Ishikawa (cell line): ENCODE measurements at regions not wholly inside any gene's neighbourhood (a gene's known extent, or its start where the extent isn't known, plus 50 kb on each side); places are given as distances from the start of the nearest gene placed in this dataset.

Source experiments
- CEBPB ChIP-seq: IDR thresholded peaks from 2 replicates; pipeline ENCODE4 v1.6.1; 2012
- CREB1 ChIP-seq: IDR thresholded peaks from 2 replicates; pipeline ENCODE4 v1.6.1; 2012; ENCODE audit warnings: low read depth
- EGR1 ChIP-seq: IDR thresholded peaks from 2 replicates; pipeline ENCODE4 v1.6.1; 2012
- EP300 ChIP-seq: IDR thresholded peaks from 2 replicates; pipeline ENCODE4 v1.6.1; 2012; ENCODE audit warnings: borderline replicate concordance
- FOXM1 ChIP-seq: IDR thresholded peaks from 2 replicates; pipeline ENCODE4 v1.6.1; 2012; ENCODE audit warnings: low read depth, borderline replicate concordance
- NFIC ChIP-seq: IDR thresholded peaks from 2 replicates; pipeline ENCODE4 v1.6.1; 2012
- RAD21 ChIP-seq: IDR thresholded peaks from 2 replicates; pipeline ENCODE4 v1.6.1; 2012; ENCODE audit warnings: low read depth
- TAF1 ChIP-seq: IDR thresholded peaks from 2 replicates; pipeline ENCODE4 v1.6.1; 2012; ENCODE audit warnings: low read depth, mild to moderate bottlenecking
- TCF12 ChIP-seq: IDR thresholded peaks from 2 replicates; pipeline ENCODE4 v1.6.1; 2012; ENCODE audit warnings: low read depth
- TEAD4 ChIP-seq: IDR thresholded peaks from 2 replicates; pipeline ENCODE4 v1.6.1; 2012
- YY1 ChIP-seq: IDR thresholded peaks from 2 replicates; pipeline ENCODE4 v1.6.1; 2012; ENCODE audit warnings: low read depth
- ZBTB7A ChIP-seq: IDR thresholded peaks from 2 replicates; pipeline ENCODE4 v1.6.1; 2012; ENCODE audit warnings: low read depth
- TF ChIP-seq, protein P1 (sequence below): IDR thresholded peaks from 2 replicates; pipeline ENCODE4 v1.6.1; 2012
- TF ChIP-seq, protein P2 (sequence below): IDR thresholded peaks from 2 replicates; pipeline ENCODE4 v1.6.1; 2012; ENCODE audit warnings: low read depth, mild to moderate bottlenecking
- TF ChIP-seq, protein P3 (sequence below): IDR thresholded peaks from 2 replicates; pipeline ENCODE4 v1.6.1; 2012

GRCh38 chr4:181234951-181235680, 1008.1 kb upstream of the TENM3 start:
- TF ChIP-seq CREB1 (no peak), TEAD4 (no peak), FOXM1 (no peak)
- TF ChIP-seq, protein P1, sequence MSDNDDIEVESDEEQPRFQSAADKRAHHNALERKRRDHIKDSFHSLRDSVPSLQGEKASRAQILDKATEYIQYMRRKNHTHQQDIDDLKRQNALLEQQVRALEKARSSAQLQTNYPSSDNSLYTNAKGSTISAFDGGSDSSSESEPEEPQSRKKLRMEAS: no peak

- TF ChIP-seq EP300 (no peak), NFIC (no peak), EGR1 (no peak), CREB1 (no peak)
- TF ChIP-seq, protein P2, sequence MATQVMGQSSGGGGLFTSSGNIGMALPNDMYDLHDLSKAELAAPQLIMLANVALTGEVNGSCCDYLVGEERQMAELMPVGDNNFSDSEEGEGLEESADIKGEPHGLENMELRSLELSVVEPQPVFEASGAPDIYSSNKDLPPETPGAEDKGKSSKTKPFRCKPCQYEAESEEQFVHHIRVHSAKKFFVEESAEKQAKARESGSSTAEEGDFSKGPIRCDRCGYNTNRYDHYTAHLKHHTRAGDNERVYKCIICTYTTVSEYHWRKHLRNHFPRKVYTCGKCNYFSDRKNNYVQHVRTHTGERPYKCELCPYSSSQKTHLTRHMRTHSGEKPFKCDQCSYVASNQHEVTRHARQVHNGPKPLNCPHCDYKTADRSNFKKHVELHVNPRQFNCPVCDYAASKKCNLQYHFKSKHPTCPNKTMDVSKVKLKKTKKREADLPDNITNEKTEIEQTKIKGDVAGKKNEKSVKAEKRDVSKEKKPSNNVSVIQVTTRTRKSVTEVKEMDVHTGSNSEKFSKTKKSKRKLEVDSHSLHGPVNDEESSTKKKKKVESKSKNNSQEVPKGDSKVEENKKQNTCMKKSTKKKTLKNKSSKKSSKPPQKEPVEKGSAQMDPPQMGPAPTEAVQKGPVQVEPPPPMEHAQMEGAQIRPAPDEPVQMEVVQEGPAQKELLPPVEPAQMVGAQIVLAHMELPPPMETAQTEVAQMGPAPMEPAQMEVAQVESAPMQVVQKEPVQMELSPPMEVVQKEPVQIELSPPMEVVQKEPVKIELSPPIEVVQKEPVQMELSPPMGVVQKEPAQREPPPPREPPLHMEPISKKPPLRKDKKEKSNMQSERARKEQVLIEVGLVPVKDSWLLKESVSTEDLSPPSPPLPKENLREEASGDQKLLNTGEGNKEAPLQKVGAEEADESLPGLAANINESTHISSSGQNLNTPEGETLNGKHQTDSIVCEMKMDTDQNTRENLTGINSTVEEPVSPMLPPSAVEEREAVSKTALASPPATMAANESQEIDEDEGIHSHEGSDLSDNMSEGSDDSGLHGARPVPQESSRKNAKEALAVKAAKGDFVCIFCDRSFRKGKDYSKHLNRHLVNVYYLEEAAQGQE: no peak
Measured at GRCh38 chr4:181245326-181245725, 997.9 kb upstream of the TENM3 start.

- TF ChIP-seq CEBPB: no peak
- TF ChIP-seq CREB1: no peak
- TF ChIP-seq ZBTB7A: no peak
- TF ChIP-seq FOXM1: no peak
- TF ChIP-seq, protein P2: no peak
Measured at GRCh38 chr4:181249031-181249430, 994.2 kb upstream of the TENM3 start.

DNA sequence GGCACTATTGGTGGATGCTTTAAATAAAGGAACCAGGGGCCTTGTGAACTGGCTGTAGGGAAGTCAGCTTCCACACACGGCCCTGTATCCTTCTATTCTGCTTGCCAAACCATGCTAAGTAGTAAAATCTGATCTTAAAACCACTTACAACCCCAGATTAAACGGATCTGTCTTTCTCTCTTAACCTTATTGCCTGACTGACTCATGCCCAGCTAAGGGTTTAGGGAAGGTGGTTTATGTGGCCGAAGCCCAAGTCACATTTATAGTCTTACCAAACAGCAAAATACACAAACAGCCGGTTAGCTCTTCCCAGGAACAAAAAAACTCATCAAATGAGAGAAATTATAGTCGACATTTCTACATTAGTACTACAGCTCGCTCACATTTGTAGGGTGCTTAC, 988.4 kb upstream of the TENM3 start:
- TF ChIP-seq NFIC: no peak
- TF ChIP-seq, protein P3, sequence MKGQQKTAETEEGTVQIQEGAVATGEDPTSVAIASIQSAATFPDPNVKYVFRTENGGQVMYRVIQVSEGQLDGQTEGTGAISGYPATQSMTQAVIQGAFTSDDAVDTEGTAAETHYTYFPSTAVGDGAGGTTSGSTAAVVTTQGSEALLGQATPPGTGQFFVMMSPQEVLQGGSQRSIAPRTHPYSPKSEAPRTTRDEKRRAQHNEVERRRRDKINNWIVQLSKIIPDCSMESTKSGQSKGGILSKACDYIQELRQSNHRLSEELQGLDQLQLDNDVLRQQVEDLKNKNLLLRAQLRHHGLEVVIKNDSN: no peak
- TF ChIP-seq TAF1: no peak
- no peak for TF ChIP-seq CEBPB
- no peak for TF ChIP-seq TCF12
- no peak for TF ChIP-seq FOXM1
- no peak for TF ChIP-seq RAD21
- TF ChIP-seq, protein P2: no peak
- no peak for TF ChIP-seq EGR1
- TF ChIP-seq YY1: no peak
- TF ChIP-seq CREB1: no peak
- no peak for TF ChIP-seq TEAD4
- TF ChIP-seq, protein P1: no peak
- no peak for TF ChIP-seq EP300
- no peak for TF ChIP-seq ZBTB7A

DNA sequence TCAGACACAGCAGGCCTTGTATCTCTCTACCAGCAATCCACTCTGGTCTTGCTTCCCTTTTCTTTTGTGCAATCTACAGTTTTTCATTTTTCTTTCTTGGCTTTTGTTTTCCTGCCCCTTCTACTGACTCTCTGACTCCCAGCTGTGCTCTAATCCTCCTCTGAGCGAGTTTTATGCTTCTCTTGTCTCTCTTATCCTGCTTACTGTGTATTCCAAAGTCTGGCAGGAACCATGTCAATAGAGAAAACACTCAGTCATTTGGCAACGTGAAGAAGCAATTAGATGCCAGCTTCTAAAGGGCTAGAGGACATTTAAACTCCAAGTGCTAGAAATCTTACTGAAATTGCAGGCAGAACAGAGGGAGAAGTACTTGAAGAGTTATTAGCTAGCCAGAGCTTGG, 984.6 kb upstream of the TENM3 start:
- TF ChIP-seq CREB1 (no peak), TAF1 (no peak), EP300 (no peak), TEAD4 (no peak), FOXM1 (no peak), CEBPB (no peak), EGR1 (no peak), RAD21 (no peak), TCF12 (no peak), NFIC (no peak), YY1 (no peak), ZBTB7A (no peak)
- TF ChIP-seq, protein P2: no peak
- TF ChIP-seq, protein P1: no peak
- TF ChIP-seq, protein P3: no peak
